OCI-LY3 (cell line): ENCODE measurements at regions not wholly inside any gene's neighbourhood (a gene's known extent, or its start where the extent isn't known, plus 50 kb on each side); places are given as distances from the start of the nearest gene placed in this dataset.

Source experiments
- CTCF ChIP-seq: fragments of 200-600, 300-600 bp; sonication (generic); IDR thresholded peaks from 2 replicates; pipeline ENCODE4 v1.5.1; 2014; ENCODE audit warnings: antibody characterized with exemption, low read length, low read depth
- EZH2phosphoT487 ChIP-seq: fragments of 200-600 bp; shearing (Covaris generic); IDR thresholded peaks from 2 replicates; pipeline ENCODE4 v1.6.1; 2018; ENCODE audit warnings: antibody characterized with exemption, mixed run types, low read depth

DNA sequence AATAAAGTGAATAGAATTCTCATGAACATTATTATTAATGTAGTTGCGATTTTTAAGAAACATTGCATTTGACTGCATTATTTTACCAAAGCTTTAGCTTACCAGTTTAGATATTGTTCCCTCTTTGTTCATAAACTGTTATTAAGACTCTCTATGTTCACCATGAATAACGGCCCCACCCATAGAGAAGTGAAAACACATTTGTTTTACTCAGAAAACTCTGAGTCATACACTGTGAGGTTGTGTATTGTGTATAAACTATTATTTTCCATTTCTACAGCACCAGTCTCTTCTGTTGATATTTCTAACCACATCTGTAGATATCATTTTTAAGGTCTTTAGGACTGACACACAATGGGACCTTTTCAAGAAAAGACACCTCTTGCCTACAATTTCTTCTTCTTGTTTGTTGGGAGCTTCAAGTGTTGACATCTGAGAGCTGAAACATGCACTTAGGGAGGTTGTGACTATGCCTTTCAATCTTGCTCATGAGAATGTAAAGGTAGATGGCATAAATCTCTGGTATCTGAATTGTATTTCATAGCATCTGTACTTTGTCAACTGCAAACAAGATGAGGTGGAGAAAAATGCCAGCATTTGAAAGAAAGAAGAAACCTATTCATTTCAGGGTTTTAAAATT, 252.9 kb upstream of the CDH8 start:
- TF ChIP-seq CTCF (no peak), EZH2phosphoT487 (no peak)
